GM12878 (cell line): ENCODE measurements at regions not wholly inside any gene's neighbourhood (a gene's known extent, or its start where the extent isn't known, plus 50 kb on each side); places are given as distances from the start of the nearest gene placed in this dataset.

Experiments
- ATAC-seq: fragments of 200-7000 bp; cut with Tn5 transposase; 3 replicates; pipeline ENCODE4 v1.9.1; 2020; ENCODE audit warnings: mild to moderate bottlenecking, moderate library complexity
- BruUV-seq: library from RNA; stranded (reverse); fragments of 400-500 nt; replicated peaks from 2 replicates; lab custom pipeline; 2021; lab: Mats Ljungman, UMichigan
- CTCF ChIA-PET: fragments of 300-600 bp; sonication (Branson Sonifier 250); formaldehyde crosslinking; extraction: SDS; loops from one replicate; lab custom pipeline; 2021; ENCODE audit warnings: inconsistent platforms; lab: Yijun Ruan, JAX
- POLR2A ChIA-PET: fragments of 350-600 bp; formaldehyde crosslinking; extraction: SDS; loops from one replicate; lab custom pipeline; 2021; ENCODE audit warnings: inconsistent platforms; lab: Charles Lee
- RAD21 ChIA-PET: fragments of 300-600 bp; sonication (Branson Sonifier 250); formaldehyde crosslinking; loops from one replicate; lab custom pipeline; 2023; ENCODE audit warnings: antibody characterized with exemption; ENCODE audit not compliant: unreplicated experiment; lab: Charles Lee
- SMC1A ChIA-PET: fragments of 300-600 bp; sonication (Branson Sonifier 250); formaldehyde crosslinking; loops from one replicate; lab custom pipeline; 2023; ENCODE audit not compliant: unreplicated experiment, uncharacterized antibody; lab: Charles Lee
- DNase-seq: peaks from one replicate; pipeline ENCODE4 v3.0.0-alpha.2; 2011; ENCODE audit warnings: low read depth, low spot score
- FAIRE-seq: peaks from 3 replicates; lab custom pipeline; 2011; peaks lifted over from hg19 to GRCh38; lab: Jason Lieb, UNC
- H2AFZ ChIP-seq: 2 replicates; pipeline ENCODE4 v1.6.0; 2011; ENCODE audit warnings: low read depth, low read length, control low read depth; ENCODE audit not compliant: control insufficient read depth
- H3K27ac ChIP-seq: 2 replicates; pipeline ENCODE4 v1.5.1; 2011; ENCODE audit warnings: control low read depth; ENCODE audit not compliant: control insufficient read depth, insufficient read depth
- H3K27me3 ChIP-seq, 2 experiments: replicated peaks in 1 of 2; 2 replicates each; pipeline versions ENCODE4 v1.6.0 to v1.6.1; 2011; ENCODE audit warnings: low read length in 1 of 2; ENCODE audit not compliant: control insufficient read depth in 2 of 2, insufficient read depth in 2 of 2
- H3K36me3 ChIP-seq, 2 experiments: 2 replicates each; pipeline ENCODE4 v1.5.1; 2011; ENCODE audit warnings: low read length in 1 of 2; ENCODE audit not compliant: control insufficient read depth in 2 of 2, insufficient read depth in 2 of 2
- H3K4me1 ChIP-seq: 2 replicates; pipeline ENCODE4 v1.6.1; 2011; ENCODE audit warnings: mild to moderate bottlenecking, low read length, moderate library complexity, mixed read lengths; ENCODE audit not compliant: control insufficient read depth, insufficient read depth
- H3K4me2 ChIP-seq: 2 replicates; pipeline ENCODE4 v1.6.0; 2011; ENCODE audit warnings: control low read depth; ENCODE audit not compliant: control insufficient read depth, insufficient read depth
- H3K4me3 ChIP-seq: fragments of 200-600 bp; sonication (generic); 2 replicates; pipeline ENCODE4 v1.5.1; 2016
- H3K79me2 ChIP-seq: 2 replicates; pipeline ENCODE4 v1.6.0; 2011; ENCODE audit warnings: low read length; ENCODE audit not compliant: control insufficient read depth, insufficient read depth
- H3K9ac ChIP-seq: 2 replicates; pipeline ENCODE4 v1.8.0; 2011; ENCODE audit warnings: low read length, control low read depth, mixed read lengths; ENCODE audit not compliant: control insufficient read depth, insufficient read depth
- H3K9me3 ChIP-seq: replicated peaks from 3 replicates; pipeline ENCODE4 v1.5.1; 2011; ENCODE audit warnings: mild to moderate bottlenecking, low read length; ENCODE audit not compliant: control insufficient read depth, insufficient read depth
- H4K20me1 ChIP-seq: 2 replicates; pipeline ENCODE4 v1.6.0; 2011; ENCODE audit not compliant: control insufficient read depth, insufficient read depth
- ATF7 ChIP-seq: fragments of 450-650 bp; IDR thresholded peaks from 2 replicates; pipeline ENCODE4 v1.6.1; 2016; ENCODE audit warnings: low read depth, mild to moderate bottlenecking
- GABPA ChIP-seq: IDR thresholded peaks from 2 replicates; pipeline ENCODE4 v1.6.1; 2014; ENCODE audit warnings: antibody characterized with exemption, low read depth, mild to moderate bottlenecking, inconsistent platforms
- HDAC2 ChIP-seq: fragments of 200-600 bp; sonication (generic); IDR thresholded peaks from 2 replicates; pipeline ENCODE4 v1.6.1; 2017
- NFIC ChIP-seq: IDR thresholded peaks from 2 replicates; pipeline ENCODE4 v1.6.1; 2012; ENCODE audit warnings: low read depth, mild to moderate bottlenecking, inconsistent platforms, low read length, moderate library complexity
- PAX5 ChIP-seq: IDR thresholded peaks from 2 replicates; pipeline ENCODE4 v1.6.1; 2011; ENCODE audit warnings: low read depth, low read length, borderline replicate concordance
- STAT3 ChIP-seq: IDR thresholded peaks from 2 replicates; pipeline ENCODE4 v1.6.1; 2011; ENCODE audit warnings: low read depth, low read length, improper control_type of control experiment
- WGBS: methylation state at CpG from one replicate; pipeline ENCODE4 v1.1.6; 2016; ENCODE audit warnings: low lambda C conversion rate; ENCODE audit not compliant: insufficient replicate concordance, insufficient coverage; ENCODE audit errors: missing lambda C conversion rate; 5-methylcytosine and 5-hydroxymethylcytosine counted together
- in situ Hi-C: fragments of 300-500 bp; cut with MboI; formaldehyde crosslinking; loops from 9 replicates; pipeline ENCODE4 v1.14.3; 2018; ENCODE audit warnings: mixed read lengths
- intact Hi-C: fragments of 100-400 bp; cut with micrococcal nuclease; formaldehyde crosslinking; loops from one replicate; pipeline ENCODE4 v1.14.2; 2022; ENCODE audit not compliant: unreplicated experiment
- TF ChIP-seq, protein P1 (sequence below): IDR thresholded peaks from 2 replicates; pipeline ENCODE4 v1.6.1; 2012; ENCODE audit warnings: mild to moderate bottlenecking, low read depth, low read length

DNA sequence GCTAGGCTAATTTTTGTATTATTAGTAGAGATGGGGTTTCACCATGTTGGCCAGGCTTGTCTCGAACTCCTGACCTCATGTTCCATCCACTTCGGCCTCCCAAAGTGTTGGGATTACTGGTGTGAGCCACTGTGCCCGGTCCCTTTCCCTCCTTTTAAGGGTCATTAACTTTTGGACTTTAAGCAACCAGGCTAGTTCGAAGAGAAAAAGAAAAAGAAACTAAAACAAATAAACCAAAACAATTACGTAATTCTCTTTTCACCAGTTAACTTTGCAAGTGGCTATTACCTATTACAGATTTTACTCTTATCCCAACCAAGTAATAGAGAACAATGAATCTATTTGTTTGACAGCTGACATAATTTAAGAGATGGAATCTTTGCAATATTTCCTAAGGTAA is 72.8 kb upstream of the SEMA3C start:
- ChIA-PET SMC1A (no interaction called here), CTCF (interaction anchor here (1.0 kb wide), 1 partner anchor 96 kb away, joined by 3 read pairs; no protein-coding TSS in a partner anchor), RAD21 (no interaction called here), POLR2A (no interaction called here)
- H3K36me3 ChIP-seq, result no peaks in the 10 kb centered on the region
- H4K20me1 ChIP-seq, result no peaks in the 10 kb centered on the region
- no peak overlapping the region for H3K9ac ChIP-seq
- in situ Hi-C loops, result no loop called here
- no peak for FAIRE-seq
- no peaks in the 10 kb centered on the region for H3K27me3 ChIP-seq
- intact Hi-C loops, result no loop called here
- no peak overlapping the region for H2AFZ ChIP-seq
- no peak overlapping the region for H3K27ac ChIP-seq
- H3K4me1 ChIP-seq, result no peaks in the 10 kb centered on the region
- H3K9me3 ChIP-seq, result no peaks in the 10 kb centered on the region
- WGBS, result 20% methylated on average over 5 of the region's 5 CpGs
- H3K4me3 ChIP-seq, result no peak overlapping the region
- no peak for DNase-seq
- no peak overlapping the region for H3K4me2 ChIP-seq
- no peaks in the 10 kb centered on the region for H3K79me2 ChIP-seq
- no peak for ATAC-seq
- BruUV-seq, result no TSS peak
- TF ChIP-seq GABPA (no peak), ATF7 (peak; percentile 52), STAT3 (no peak), NFIC (no peak), PAX5 (no peak), HDAC2 (no peak)
- TF ChIP-seq, protein P1, sequence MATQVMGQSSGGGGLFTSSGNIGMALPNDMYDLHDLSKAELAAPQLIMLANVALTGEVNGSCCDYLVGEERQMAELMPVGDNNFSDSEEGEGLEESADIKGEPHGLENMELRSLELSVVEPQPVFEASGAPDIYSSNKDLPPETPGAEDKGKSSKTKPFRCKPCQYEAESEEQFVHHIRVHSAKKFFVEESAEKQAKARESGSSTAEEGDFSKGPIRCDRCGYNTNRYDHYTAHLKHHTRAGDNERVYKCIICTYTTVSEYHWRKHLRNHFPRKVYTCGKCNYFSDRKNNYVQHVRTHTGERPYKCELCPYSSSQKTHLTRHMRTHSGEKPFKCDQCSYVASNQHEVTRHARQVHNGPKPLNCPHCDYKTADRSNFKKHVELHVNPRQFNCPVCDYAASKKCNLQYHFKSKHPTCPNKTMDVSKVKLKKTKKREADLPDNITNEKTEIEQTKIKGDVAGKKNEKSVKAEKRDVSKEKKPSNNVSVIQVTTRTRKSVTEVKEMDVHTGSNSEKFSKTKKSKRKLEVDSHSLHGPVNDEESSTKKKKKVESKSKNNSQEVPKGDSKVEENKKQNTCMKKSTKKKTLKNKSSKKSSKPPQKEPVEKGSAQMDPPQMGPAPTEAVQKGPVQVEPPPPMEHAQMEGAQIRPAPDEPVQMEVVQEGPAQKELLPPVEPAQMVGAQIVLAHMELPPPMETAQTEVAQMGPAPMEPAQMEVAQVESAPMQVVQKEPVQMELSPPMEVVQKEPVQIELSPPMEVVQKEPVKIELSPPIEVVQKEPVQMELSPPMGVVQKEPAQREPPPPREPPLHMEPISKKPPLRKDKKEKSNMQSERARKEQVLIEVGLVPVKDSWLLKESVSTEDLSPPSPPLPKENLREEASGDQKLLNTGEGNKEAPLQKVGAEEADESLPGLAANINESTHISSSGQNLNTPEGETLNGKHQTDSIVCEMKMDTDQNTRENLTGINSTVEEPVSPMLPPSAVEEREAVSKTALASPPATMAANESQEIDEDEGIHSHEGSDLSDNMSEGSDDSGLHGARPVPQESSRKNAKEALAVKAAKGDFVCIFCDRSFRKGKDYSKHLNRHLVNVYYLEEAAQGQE, result no peak
